ENCODE measurements at regions not wholly inside any gene's neighbourhood (a gene's known extent, or its start where the extent isn't known, plus 50 kb on each side); places are given as distances from the start of the nearest gene placed in this dataset.
"Not testable (repeated sequence)": the region's sequence is repeated elsewhere in the genome, so short reads cannot be mapped to it uniquely, and the experiment has no call there.

GRCh38 chrX:146055733-146056132 is 238.1 kb downstream of the SLITRK2 start:
- Histone ChIP-seq H3K36me3 (replicated peaks; ENCODE audit: control insufficient read depth, insufficient read depth, low read length) (no peaks in the 10 kb centered on the region), H3K4me3 (ENCODE audit: insufficient read depth, low read depth, low read length) (no peak overlapping the region), H3K27me3 (ENCODE audit: control insufficient read depth, insufficient read depth, low read length) (no peaks in the 10 kb centered on the region)
- no peak for DNase-seq

- Histone ChIP-seq H3K4me3 (ENCODE audit: insufficient read depth, low read depth, low read length) (no peak overlapping the region), H3K36me3 (replicated peaks; ENCODE audit: control insufficient read depth, insufficient read depth, low read length) (no peaks in the 10 kb centered on the region), H3K27me3 (ENCODE audit: control insufficient read depth, insufficient read depth, low read length) (no peaks in the 10 kb centered on the region)
- DNase-seq = no peak
Measured at GRCh38 chrX:146056511-146057081, 239.0 kb downstream of the SLITRK2 start.

- no peak overlapping the region for H3K4me3 ChIP-seq (ENCODE audit: insufficient read depth, low read depth, low read length)
- no peak for DNase-seq
- no peaks in the 10 kb centered on the region for H3K27me3 ChIP-seq (ENCODE audit: control insufficient read depth, insufficient read depth, low read length)
- H3K36me3 ChIP-seq (replicated peaks; ENCODE audit: control insufficient read depth, insufficient read depth, low read length) = no peaks in the 10 kb centered on the region
Measured at GRCh38 chrX:146064156-146064555, 246.5 kb downstream of the SLITRK2 start.

- Histone ChIP-seq H3K27me3 (ENCODE audit: control insufficient read depth, insufficient read depth, low read length) (no peaks in the 10 kb centered on the region), H3K36me3 (replicated peaks; ENCODE audit: control insufficient read depth, insufficient read depth, low read length) (no peaks in the 10 kb centered on the region), H3K4me3 (ENCODE audit: insufficient read depth, low read depth, low read length) (no peak overlapping the region)
- no peak for DNase-seq
Measured at GRCh38 chrX:146090732-146091131, 273.1 kb downstream of the SLITRK2 start.

- no peaks in the 10 kb centered on the region for H3K36me3 ChIP-seq (replicated peaks; ENCODE audit: control insufficient read depth, insufficient read depth, low read length)
- no peaks in the 10 kb centered on the region for H3K27me3 ChIP-seq (ENCODE audit: control insufficient read depth, insufficient read depth, low read length)
- no peak for DNase-seq
- H3K4me3 ChIP-seq (ENCODE audit: insufficient read depth, low read depth, low read length) = no peak overlapping the region
Measured at GRCh38 chrX:146109362-146109761, 291.7 kb downstream of the SLITRK2 start.

- not testable (repeated sequence) for H3K4me3 ChIP-seq (ENCODE audit: insufficient read depth, low read depth, low read length); DNase-seq; H3K36me3 ChIP-seq (replicated peaks; ENCODE audit: control insufficient read depth, insufficient read depth, low read length); H3K27me3 ChIP-seq (ENCODE audit: control insufficient read depth, insufficient read depth, low read length)
Measured at GRCh38 chrX:146119074-146119473, 301.4 kb downstream of the SLITRK2 start.

GRCh38 chrX:146127617-146128016 is 310.0 kb downstream of the SLITRK2 start:
- Histone ChIP-seq H3K4me3 (ENCODE audit: insufficient read depth, low read depth, low read length) (no peak overlapping the region), H3K27me3 (ENCODE audit: control insufficient read depth, insufficient read depth, low read length) (no peaks in the 10 kb centered on the region), H3K36me3 (replicated peaks; ENCODE audit: control insufficient read depth, insufficient read depth, low read length) (no peaks in the 10 kb centered on the region)
- DNase-seq = no peak

GRCh38 chrX:146141221-146141620 is 323.6 kb downstream of the SLITRK2 start:
- Histone ChIP-seq H3K4me3 (ENCODE audit: insufficient read depth, low read depth, low read length) (no peak overlapping the region), H3K36me3 (replicated peaks; ENCODE audit: control insufficient read depth, insufficient read depth, low read length) (no peaks in the 10 kb centered on the region), H3K27me3 (ENCODE audit: control insufficient read depth, insufficient read depth, low read length) (no peaks in the 10 kb centered on the region)
- DNase-seq = no peak

GRCh38 chrX:146144039-146144438 is 326.4 kb downstream of the SLITRK2 start:
- no peaks in the 10 kb centered on the region for H3K36me3 ChIP-seq (replicated peaks; ENCODE audit: control insufficient read depth, insufficient read depth, low read length)
- no peak for DNase-seq
- H3K4me3 ChIP-seq (ENCODE audit: insufficient read depth, low read depth, low read length) = no peak overlapping the region
- H3K27me3 ChIP-seq (ENCODE audit: control insufficient read depth, insufficient read depth, low read length) = no peaks in the 10 kb centered on the region

GRCh38 chrX:146154191-146154590 is 336.6 kb downstream of the SLITRK2 start:
- H3K36me3 ChIP-seq (replicated peaks; ENCODE audit: control insufficient read depth, insufficient read depth, low read length) = no peaks in the 10 kb centered on the region
- no peak for DNase-seq
- no peaks in the 10 kb centered on the region for H3K27me3 ChIP-seq (ENCODE audit: control insufficient read depth, insufficient read depth, low read length)
- H3K4me3 ChIP-seq (ENCODE audit: insufficient read depth, low read depth, low read length) = no peak overlapping the region

GRCh38 chrX:146160443-146161203 is 343.0 kb downstream of the SLITRK2 start:
- H3K4me3 ChIP-seq (ENCODE audit: insufficient read depth, low read depth, low read length) = no peak overlapping the region
- no peaks in the 10 kb centered on the region for H3K27me3 ChIP-seq (ENCODE audit: control insufficient read depth, insufficient read depth, low read length)
- no peaks in the 10 kb centered on the region for H3K36me3 ChIP-seq (replicated peaks; ENCODE audit: control insufficient read depth, insufficient read depth, low read length)
- no peak for DNase-seq

GRCh38 chrX:146173742-146174141 is 356.1 kb downstream of the SLITRK2 start:
- no peaks in the 10 kb centered on the region for H3K27me3 ChIP-seq (ENCODE audit: control insufficient read depth, insufficient read depth, low read length)
- DNase-seq = no peak
- no peak overlapping the region for H3K4me3 ChIP-seq (ENCODE audit: insufficient read depth, low read depth, low read length)
- H3K36me3 ChIP-seq (replicated peaks; ENCODE audit: control insufficient read depth, insufficient read depth, low read length) = no peaks in the 10 kb centered on the region

- DNase-seq = no peak
- Histone ChIP-seq H3K36me3 (replicated peaks; ENCODE audit: control insufficient read depth, insufficient read depth, low read length) (no peaks in the 10 kb centered on the region), H3K4me3 (ENCODE audit: insufficient read depth, low read depth, low read length) (no peak overlapping the region), H3K27me3 (ENCODE audit: control insufficient read depth, insufficient read depth, low read length) (no peaks in the 10 kb centered on the region)
Measured at GRCh38 chrX:146181858-146182257, 364.2 kb downstream of the SLITRK2 start.

GRCh38 chrX:146186540-146186939 is 368.9 kb downstream of the SLITRK2 start:
- H3K4me3 ChIP-seq (ENCODE audit: insufficient read depth, low read depth, low read length) = no peak overlapping the region
- no peak for DNase-seq
- no peaks in the 10 kb centered on the region for H3K36me3 ChIP-seq (replicated peaks; ENCODE audit: control insufficient read depth, insufficient read depth, low read length)

GRCh38 chrX:146189371-146189770 is 371.7 kb downstream of the SLITRK2 start:
- DNase-seq = no peak
- no peaks in the 10 kb centered on the region for H3K36me3 ChIP-seq (replicated peaks; ENCODE audit: control insufficient read depth, insufficient read depth, low read length)
- H3K4me3 ChIP-seq (ENCODE audit: insufficient read depth, low read depth, low read length) = no peak overlapping the region
- no peaks in the 10 kb centered on the region for H3K27me3 ChIP-seq (ENCODE audit: control insufficient read depth, insufficient read depth, low read length)

More at GRCh38 chrX:146186540-146186939, 368.9 kb downstream of the SLITRK2 start:
- H3K27me3 ChIP-seq (ENCODE audit: control insufficient read depth, insufficient read depth, low read length) = no peaks in the 10 kb centered on the region

All from H7 (cell line).